OCI-LY7 (cell line): ENCODE measurements at regions not wholly inside any gene's neighbourhood (a gene's known extent, or its start where the extent isn't known, plus 50 kb on each side); places are given as distances from the start of the nearest gene placed in this dataset.

Experiments used
- BruUV-seq: library from RNA; stranded (reverse); fragments of 400-500 nt; replicated peaks from 2 replicates; lab custom pipeline; 2021; lab: Mats Ljungman, UMichigan
- CTCF ChIA-PET: fragments of 300-600 bp; sonication (Branson Sonifier 250); formaldehyde crosslinking; loops from one replicate; lab custom pipeline; 2022; ENCODE audit warnings: antibody characterized with exemption; ENCODE audit not compliant: unreplicated experiment; lab: Charles Lee
- POLR2A ChIA-PET: fragments of 300-600 bp; sonication (Branson Sonifier 250); formaldehyde crosslinking; loops from one replicate; lab custom pipeline; 2022; ENCODE audit warnings: antibody characterized with exemption; lab: Charles Lee
- DNase-seq: peaks from one replicate; pipeline ENCODE4 v3.0.0-alpha.2; 2015; ENCODE audit warnings: low spot score
- H2AFZ ChIP-seq: fragments of 200-600 bp; sonication (generic), shearing (Covaris generic); 2 replicates; pipeline ENCODE4 v1.6.1; 2014; ENCODE audit warnings: mild to moderate bottlenecking, antibody characterized with exemption, low read length, moderate library complexity
- H3K27ac ChIP-seq: fragments of 200-600 bp; sonication (generic); 2 replicates; pipeline ENCODE4 v1.5.1; 2014; ENCODE audit warnings: mixed run types, low read depth, mild to moderate bottlenecking, moderate library complexity, low read length, inconsistent platforms; ENCODE audit not compliant: poor library complexity, severe bottlenecking
- H3K36me3 ChIP-seq: fragments of 200-600 bp; sonication (generic); 2 replicates; pipeline ENCODE4 v1.6.1; 2014; ENCODE audit warnings: mild to moderate bottlenecking, antibody characterized with exemption, low read length, moderate library complexity, mixed read lengths; ENCODE audit not compliant: insufficient read depth
- H3K4me1 ChIP-seq: fragments of 200-600 bp; sonication (generic); 2 replicates; pipeline ENCODE4 v1.5.1; 2014; ENCODE audit warnings: mild to moderate bottlenecking, low read length; ENCODE audit not compliant: insufficient read depth, poor library complexity, severe bottlenecking
- H3K4me2 ChIP-seq: fragments of 200-600 bp; sonication (generic); 2 replicates; pipeline ENCODE4 v1.6.1; 2014; ENCODE audit warnings: mild to moderate bottlenecking, low read length
- H3K4me3 ChIP-seq: fragments of 200-600 bp; sonication (generic); 2 replicates; pipeline ENCODE4 v1.5.1; 2014; ENCODE audit warnings: mild to moderate bottlenecking, low read depth, low read length; ENCODE audit not compliant: poor library complexity, severe bottlenecking
- H3K79me2 ChIP-seq: fragments of 200-600 bp; sonication (generic); 2 replicates; pipeline ENCODE4 v1.6.1; 2016; ENCODE audit warnings: low read depth, mild to moderate bottlenecking, low read length, moderate library complexity, mixed read lengths; ENCODE audit not compliant: insufficient read depth
- H3K9me2 ChIP-seq: fragments of 200-600 bp; sonication (generic); 2 replicates; pipeline ENCODE4 v1.6.1; 2016; ENCODE audit warnings: mild to moderate bottlenecking, low read length, mixed read lengths; ENCODE audit not compliant: insufficient read depth
- H3K9me3 ChIP-seq: fragments of 200-600 bp; sonication (generic); 2 replicates; pipeline ENCODE4 v1.6.1; 2014; ENCODE audit warnings: mild to moderate bottlenecking, mixed run types, low read length, mixed read lengths
- H4K20me1 ChIP-seq: fragments of 200-600 bp; sonication (generic); 2 replicates; pipeline ENCODE4 v1.6.1; 2014; ENCODE audit warnings: mild to moderate bottlenecking, antibody characterized with exemption, low read length, moderate library complexity, mixed read lengths; ENCODE audit not compliant: insufficient read depth
- EZH2phosphoT487 ChIP-seq: fragments of 200-600 bp; sonication (generic); IDR thresholded peaks from 2 replicates; pipeline ENCODE4 v1.6.1; 2018; ENCODE audit warnings: low read depth, borderline replicate concordance, mild to moderate bottlenecking, mixed run types, antibody characterized with exemption, low read length, moderate library complexity, mixed read lengths
- intact Hi-C: fragments of 100-400 bp; cut with micrococcal nuclease; formaldehyde crosslinking; loops from one replicate; pipeline ENCODE4 v1.10.0; 2022; ENCODE audit not compliant: unreplicated experiment
- TF ChIP-seq, protein P1 (sequence below): fragments of 200-600 bp; sonication (generic); conservative IDR thresholded peaks from 2 replicates; pipeline ENCODE4 v1.5.1; 2014; ENCODE audit warnings: mild to moderate bottlenecking, antibody characterized with exemption, low read length, moderate library complexity, mixed read lengths

DNA sequence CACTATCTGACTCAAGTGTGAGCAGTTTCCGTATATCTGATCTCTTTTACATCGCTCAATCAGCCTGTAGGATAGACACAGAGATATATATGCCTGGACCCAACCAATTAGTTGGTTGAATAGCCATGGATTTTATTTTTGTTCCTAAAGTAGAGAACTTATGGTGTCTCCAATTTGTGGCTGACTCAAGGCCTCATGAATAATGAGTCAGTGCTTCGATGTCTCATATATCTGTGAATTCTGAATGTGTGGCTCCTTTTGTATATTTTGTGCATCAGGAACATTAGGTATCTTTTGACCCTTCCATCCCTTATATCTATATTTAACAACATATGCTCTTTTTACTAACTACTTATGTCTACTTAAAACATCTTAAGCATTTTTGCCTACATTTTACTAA lies 64.5 kb downstream of the OR2B2 start:
- no peak overlapping the region for H2AFZ ChIP-seq
- peaks cover 22% of the 10 kb centered on the region for H3K4me1 ChIP-seq
- no TSS peak for BruUV-seq
- peaks cover 7% of the 10 kb centered on the region; the same call in 1 of the 2 replicates for H3K36me3 ChIP-seq
- no peaks in the 10 kb centered on the region for H3K9me2 ChIP-seq
- TF ChIP-seq EZH2phosphoT487: no peak
- TF ChIP-seq, protein P1, sequence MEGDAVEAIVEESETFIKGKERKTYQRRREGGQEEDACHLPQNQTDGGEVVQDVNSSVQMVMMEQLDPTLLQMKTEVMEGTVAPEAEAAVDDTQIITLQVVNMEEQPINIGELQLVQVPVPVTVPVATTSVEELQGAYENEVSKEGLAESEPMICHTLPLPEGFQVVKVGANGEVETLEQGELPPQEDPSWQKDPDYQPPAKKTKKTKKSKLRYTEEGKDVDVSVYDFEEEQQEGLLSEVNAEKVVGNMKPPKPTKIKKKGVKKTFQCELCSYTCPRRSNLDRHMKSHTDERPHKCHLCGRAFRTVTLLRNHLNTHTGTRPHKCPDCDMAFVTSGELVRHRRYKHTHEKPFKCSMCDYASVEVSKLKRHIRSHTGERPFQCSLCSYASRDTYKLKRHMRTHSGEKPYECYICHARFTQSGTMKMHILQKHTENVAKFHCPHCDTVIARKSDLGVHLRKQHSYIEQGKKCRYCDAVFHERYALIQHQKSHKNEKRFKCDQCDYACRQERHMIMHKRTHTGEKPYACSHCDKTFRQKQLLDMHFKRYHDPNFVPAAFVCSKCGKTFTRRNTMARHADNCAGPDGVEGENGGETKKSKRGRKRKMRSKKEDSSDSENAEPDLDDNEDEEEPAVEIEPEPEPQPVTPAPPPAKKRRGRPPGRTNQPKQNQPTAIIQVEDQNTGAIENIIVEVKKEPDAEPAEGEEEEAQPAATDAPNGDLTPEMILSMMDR: no peak
- H3K79me2 ChIP-seq: no peaks in the 10 kb centered on the region
- ChIA-PET CTCF (no interaction called here), POLR2A (interaction anchor here (0.6 kb wide), 1 partner anchor 23 kb away, joined by 3 read pairs; no protein-coding TSS in a partner anchor)
- H4K20me1 ChIP-seq: no peaks in the 10 kb centered on the region
- intact Hi-C loops: no loop called here
- H3K9me3 ChIP-seq: no peaks in the 10 kb centered on the region
- DNase-seq: no peak
- H3K27ac ChIP-seq: no peak overlapping the region
- H3K4me2 ChIP-seq: no peak overlapping the region
- H3K4me3 ChIP-seq: no peak overlapping the region

DNA sequence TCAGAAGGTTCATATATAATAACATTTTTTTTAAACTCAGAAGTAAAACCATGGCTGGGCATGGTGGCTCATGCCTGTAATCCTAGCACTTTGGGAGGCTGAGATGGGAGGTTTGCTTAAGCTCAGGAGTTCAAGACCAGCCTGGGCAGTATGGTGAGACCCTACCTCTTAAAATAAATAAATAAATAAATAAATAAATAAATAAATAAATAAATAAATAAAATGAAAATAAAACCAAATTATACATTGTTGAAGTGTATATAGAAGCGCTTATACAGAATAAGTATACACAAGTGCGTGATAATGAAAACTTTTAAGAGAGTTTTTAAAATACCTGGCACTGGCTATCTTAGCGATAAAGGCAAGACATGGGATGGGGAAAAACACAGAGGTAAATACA lies 71.6 kb downstream of the OR2B2 start:
- TF ChIP-seq EZH2phosphoT487: no peak
- TF ChIP-seq, protein P1: no peak
- Histone ChIP-seq H3K36me3 (peaks cover 21% of the 10 kb centered on the region), H3K4me3 (peak overlapping the region; percentile 87), H3K79me2 (peaks cover 13% of the 10 kb centered on the region; the same call in 1 of the 2 replicates), H3K27ac (peak overlapping the region; percentile 97), H2AFZ (no peak overlapping the region), H3K4me1 (peaks cover 21% of the 10 kb centered on the region), H3K9me2 (no peaks in the 10 kb centered on the region), H3K4me2 (peak overlapping the region; percentile 78), H4K20me1 (no peaks in the 10 kb centered on the region), H3K9me3 (no peaks in the 10 kb centered on the region)
- DNase-seq: no peak
- intact Hi-C loops: no loop called here
- BruUV-seq: no TSS peak
- ChIA-PET CTCF (no interaction called here), POLR2A (interaction anchor here (0.7 to 2.0 kb wide), 6 partner anchors 10 to 543 kb away, joined by 3 to 20 read pairs (median 6); a partner anchor contains a TSS)

DNA sequence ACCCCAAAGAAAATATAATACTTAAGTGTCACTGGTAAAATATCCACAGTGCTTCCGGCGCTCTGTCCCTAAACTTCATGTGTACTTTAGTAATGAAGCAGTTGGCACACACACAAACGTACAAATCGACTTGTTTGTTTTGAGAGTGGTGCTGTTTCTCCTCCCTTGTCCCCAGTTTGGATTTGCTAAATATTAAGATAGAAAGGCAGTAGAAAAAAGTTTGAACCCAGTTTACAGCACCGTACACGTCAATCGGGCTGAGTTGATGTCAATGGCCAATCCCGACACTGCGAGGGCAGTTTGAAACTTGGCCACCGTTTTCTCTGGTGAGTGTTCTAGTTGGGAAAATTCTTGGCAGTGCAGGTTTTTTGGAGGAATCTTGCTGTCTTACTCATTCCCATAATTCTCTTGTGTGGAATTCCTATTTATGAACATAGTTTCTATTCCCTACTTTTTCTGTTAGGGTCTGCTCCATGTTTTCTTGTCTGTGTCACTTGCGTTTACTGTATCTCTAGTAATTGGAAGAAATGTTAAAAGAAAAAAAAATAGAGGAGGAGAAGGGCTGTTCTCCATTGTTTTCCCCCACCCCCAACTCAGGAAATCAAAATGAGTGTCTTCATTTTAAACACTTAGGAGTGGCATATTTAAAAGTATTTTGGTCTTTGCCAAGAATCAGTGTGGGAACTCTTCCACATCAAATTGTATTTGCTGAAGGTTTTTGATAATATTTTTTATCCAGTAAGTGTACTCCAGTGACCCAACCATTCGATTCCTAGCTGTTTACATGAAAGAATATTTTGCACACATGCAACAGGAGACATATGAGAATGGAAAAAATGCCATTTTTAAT lies 72.3 kb downstream of the OR2B2 start:
- intact Hi-C loops: loop anchor here (10.0 kb wide), 2 partner anchors 1035 to 1565 kb away; a partner anchor contains a TSS

More for the DNA sequence above, 72.3 kb downstream of the OR2B2 start:
- H3K36me3 ChIP-seq: peaks cover 17% of the 10 kb centered on the region
- no peaks in the 10 kb centered on the region for H3K9me3 ChIP-seq
- no TSS peak for BruUV-seq
- H3K27ac ChIP-seq: peak overlapping the region; percentile 97
- H3K4me3 ChIP-seq: peak overlapping the region; percentile 87
- peak overlapping the region; percentile 78 for H3K4me2 ChIP-seq
- H3K9me2 ChIP-seq: no peaks in the 10 kb centered on the region
- ChIA-PET POLR2A (interaction anchor here (0.5 to 11.9 kb wide), 11 partner anchors 10 to 1818 kb away, joined by 3 to 1237 read pairs (median 20); a partner anchor contains a TSS), CTCF (interaction anchor here (1.1 kb wide), 1 partner anchor 25 kb away, joined by 3 read pairs; a partner anchor contains a TSS)
- H2AFZ ChIP-seq: no peak overlapping the region
- DNase-seq: peak; percentile 66
- TF ChIP-seq, protein P1: no peak
- TF ChIP-seq EZH2phosphoT487: no peak
- no peaks in the 10 kb centered on the region for H4K20me1 ChIP-seq
- peaks cover 28% of the 10 kb centered on the region for H3K4me1 ChIP-seq
- peaks cover 20% of the 10 kb centered on the region; the same call in 1 of the 2 replicates for H3K79me2 ChIP-seq
